Mesothelial cell of epicardium (in vitro differentiated cells): ENCODE measurements at regions not wholly inside any gene's neighbourhood (a gene's known extent, or its start where the extent isn't known, plus 50 kb on each side); places are given as distances from the start of the nearest gene placed in this dataset.

Experiments used
- DNase-seq, 2 experiments: peaks; one replicate each; pipeline ENCODE4 v3.0.0; 2021; ENCODE audit warnings: low spot score in 2 of 2; ENCODE audit not compliant: unreplicated experiment in 2 of 2
- H3K27ac Mint-ChIP-seq: 2 replicates; pipeline ENCODE4 v1.8.0; 2021; ENCODE audit warnings: mixed read lengths
- H3K27me3 Mint-ChIP-seq: 2 replicates; pipeline ENCODE4 v1.8.0; 2021; ENCODE audit warnings: low read depth, mixed read lengths
- H3K36me3 Mint-ChIP-seq: 2 replicates; pipeline ENCODE4 v1.8.0; 2021; ENCODE audit warnings: mixed read lengths
- H3K4me1 Mint-ChIP-seq: 2 replicates; pipeline ENCODE4 v1.8.0; 2021; ENCODE audit warnings: mixed read lengths
- H3K4me3 Mint-ChIP-seq: 2 replicates; pipeline ENCODE4 v1.8.0; 2021; ENCODE audit warnings: mild to moderate bottlenecking, moderate library complexity, mixed read lengths
- H3K9me3 Mint-ChIP-seq: 2 replicates; pipeline ENCODE4 v1.8.0; 2021; ENCODE audit warnings: mixed read lengths
- TF ChIP-seq, protein P1 (sequence below): fragments of 200-600 bp; sonication (generic); IDR thresholded peaks from one replicate; pipeline ENCODE4 v1.5.0; 2021; ENCODE audit warnings: antibody characterized with exemption; ENCODE audit not compliant: unreplicated experiment

DNA sequence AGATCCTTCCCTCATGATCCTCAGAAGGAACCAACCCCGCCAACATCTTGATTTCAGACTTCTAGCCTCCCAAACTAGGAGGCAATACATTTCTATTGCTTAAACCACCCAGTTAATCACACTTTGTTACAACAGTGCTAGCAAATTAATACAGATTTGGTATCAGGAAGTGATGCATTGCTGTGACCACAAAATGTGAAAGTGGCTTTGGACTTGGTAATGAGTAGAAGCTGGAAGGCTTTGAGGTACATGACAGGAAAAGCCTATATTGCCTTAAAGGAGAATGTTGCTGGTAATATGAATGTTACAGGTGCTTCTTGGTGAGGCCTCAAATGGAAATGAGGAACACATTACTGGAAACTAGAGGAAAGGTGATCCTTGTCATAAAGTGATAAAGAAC, 260.3 kb downstream of the SATB2 start:
- Mint-ChIP-seq H3K9me3 (no peaks in the 10 kb centered on the region), H3K27ac (no peak overlapping the region), H3K4me3 (no peak overlapping the region), H3K36me3 (no peaks in the 10 kb centered on the region), H3K4me1 (no peaks in the 10 kb centered on the region), H3K27me3 (peaks cover 2% of the 10 kb centered on the region)
- no peak for DNase-seq
- TF ChIP-seq, protein P1, sequence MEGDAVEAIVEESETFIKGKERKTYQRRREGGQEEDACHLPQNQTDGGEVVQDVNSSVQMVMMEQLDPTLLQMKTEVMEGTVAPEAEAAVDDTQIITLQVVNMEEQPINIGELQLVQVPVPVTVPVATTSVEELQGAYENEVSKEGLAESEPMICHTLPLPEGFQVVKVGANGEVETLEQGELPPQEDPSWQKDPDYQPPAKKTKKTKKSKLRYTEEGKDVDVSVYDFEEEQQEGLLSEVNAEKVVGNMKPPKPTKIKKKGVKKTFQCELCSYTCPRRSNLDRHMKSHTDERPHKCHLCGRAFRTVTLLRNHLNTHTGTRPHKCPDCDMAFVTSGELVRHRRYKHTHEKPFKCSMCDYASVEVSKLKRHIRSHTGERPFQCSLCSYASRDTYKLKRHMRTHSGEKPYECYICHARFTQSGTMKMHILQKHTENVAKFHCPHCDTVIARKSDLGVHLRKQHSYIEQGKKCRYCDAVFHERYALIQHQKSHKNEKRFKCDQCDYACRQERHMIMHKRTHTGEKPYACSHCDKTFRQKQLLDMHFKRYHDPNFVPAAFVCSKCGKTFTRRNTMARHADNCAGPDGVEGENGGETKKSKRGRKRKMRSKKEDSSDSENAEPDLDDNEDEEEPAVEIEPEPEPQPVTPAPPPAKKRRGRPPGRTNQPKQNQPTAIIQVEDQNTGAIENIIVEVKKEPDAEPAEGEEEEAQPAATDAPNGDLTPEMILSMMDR, result no peak

DNA sequence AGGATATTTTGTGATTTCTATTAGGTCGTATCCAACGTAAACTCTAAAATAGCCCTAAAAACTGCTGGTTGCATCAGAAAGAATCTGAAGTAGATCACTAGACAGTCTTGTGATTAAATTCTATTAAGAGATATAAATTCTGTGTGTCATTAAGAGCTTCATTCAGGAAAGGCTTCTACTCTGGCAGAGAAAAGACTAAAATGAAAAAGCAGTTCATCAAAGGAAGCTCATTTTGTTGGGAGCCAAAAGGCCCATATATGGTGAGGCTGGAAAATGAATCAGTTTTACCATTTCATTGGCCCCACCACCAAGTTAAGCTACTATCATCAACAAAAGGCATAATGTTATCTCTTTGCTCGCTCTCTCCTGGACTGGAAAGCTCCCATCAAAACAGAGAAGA, 261.1 kb downstream of the SATB2 start:
- no peaks in the 10 kb centered on the region for H3K36me3 Mint-ChIP-seq

DNA sequence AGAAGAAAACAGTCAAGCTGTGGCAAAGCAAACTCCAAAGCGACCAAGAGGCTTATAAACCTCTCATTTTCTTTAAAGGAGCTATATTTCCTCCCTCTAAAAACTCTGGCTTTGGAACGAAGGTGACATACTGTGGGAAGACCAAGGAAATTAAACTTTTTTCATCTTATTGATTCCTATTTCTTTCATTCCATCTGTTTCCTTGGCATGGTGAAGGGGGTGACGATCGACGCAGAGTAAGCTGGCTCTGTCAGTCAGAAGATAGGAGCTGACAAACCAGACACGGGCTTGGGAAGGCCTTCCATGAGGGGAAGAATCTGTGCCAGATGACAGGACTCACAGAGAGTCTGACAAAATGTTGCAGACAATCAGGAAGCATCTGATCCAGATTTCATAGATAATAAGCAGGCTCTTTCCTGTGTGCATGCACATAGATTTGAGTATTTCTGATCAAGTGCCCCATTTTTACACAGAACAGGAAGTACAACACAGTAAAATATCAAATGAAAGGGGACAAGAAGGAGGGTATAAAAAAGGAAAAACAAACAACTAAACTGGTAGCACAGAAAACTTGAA, 261.7 kb downstream of the SATB2 start:
- Mint-ChIP-seq H3K9me3 (no peaks in the 10 kb centered on the region), H3K27ac (no peak overlapping the region), H3K4me1 (no peaks in the 10 kb centered on the region), H3K4me3 (no peak overlapping the region), H3K27me3 (no peaks in the 10 kb centered on the region), H3K36me3 (no peaks in the 10 kb centered on the region)
- no peak for DNase-seq
- TF ChIP-seq, protein P1, result no peak

More for the DNA sequence above, 261.1 kb downstream of the SATB2 start:
- Mint-ChIP-seq H3K4me3 (no peak overlapping the region), H3K9me3 (no peaks in the 10 kb centered on the region), H3K27ac (no peak overlapping the region), H3K27me3 (no peaks in the 10 kb centered on the region), H3K4me1 (no peaks in the 10 kb centered on the region)
- DNase-seq, result no peak
- TF ChIP-seq, protein P1, result no peak

DNA sequence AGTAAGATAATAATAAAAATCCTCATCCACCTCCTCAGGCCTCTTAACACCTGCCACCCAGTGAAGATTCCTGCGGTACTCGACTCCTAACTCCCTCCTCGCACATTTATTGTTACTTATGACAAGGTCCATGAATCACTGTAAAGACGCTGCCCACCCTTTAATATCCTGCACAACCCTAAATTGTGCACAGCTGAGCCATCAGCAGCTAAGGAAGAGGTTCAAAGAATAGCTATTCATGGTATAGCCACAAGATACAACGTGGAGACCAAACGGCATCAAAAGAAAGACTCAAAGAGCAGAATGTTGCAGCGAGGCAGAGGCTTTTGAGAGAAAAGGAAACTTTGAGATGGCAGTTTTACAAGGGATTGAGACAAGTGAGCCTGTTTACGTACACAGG, 266.3 kb downstream of the SATB2 start:
- Mint-ChIP-seq H3K27ac (no peak overlapping the region), H3K4me1 (no peaks in the 10 kb centered on the region), H3K27me3 (peaks cover 2% of the 10 kb centered on the region), H3K36me3 (no peaks in the 10 kb centered on the region), H3K4me3 (no peak overlapping the region), H3K9me3 (no peaks in the 10 kb centered on the region)
- DNase-seq, result no peak
- TF ChIP-seq, protein P1, result no peak

DNA sequence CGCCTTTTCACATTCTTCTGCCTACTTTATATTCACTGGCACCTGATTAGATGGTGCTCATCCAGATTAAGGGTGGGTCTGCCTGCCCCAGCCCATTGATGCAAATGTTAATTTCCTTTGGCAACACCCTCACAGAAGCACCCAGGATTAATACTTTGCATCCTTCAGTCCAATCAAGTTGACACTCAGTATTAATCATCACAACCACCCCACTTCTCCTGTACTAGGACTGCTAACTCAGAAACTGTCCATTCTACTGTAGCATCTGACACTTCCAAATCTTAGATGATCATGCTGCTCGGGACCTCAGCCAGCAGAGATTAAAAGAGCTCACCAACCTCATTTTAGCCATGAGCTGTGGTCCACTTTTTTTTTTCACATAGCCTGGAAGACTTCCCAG, 268.5 kb downstream of the SATB2 start:
- Mint-ChIP-seq H3K27me3 (peaks cover 2% of the 10 kb centered on the region), H3K36me3 (no peaks in the 10 kb centered on the region)

More for the DNA sequence above, 268.5 kb downstream of the SATB2 start:
- TF ChIP-seq, protein P1, result no peak
- no peak for DNase-seq
- no peaks in the 10 kb centered on the region for H3K4me1 Mint-ChIP-seq
- H3K9me3 Mint-ChIP-seq, result no peaks in the 10 kb centered on the region
- no peak overlapping the region for H3K27ac Mint-ChIP-seq
- H3K4me3 Mint-ChIP-seq, result no peak overlapping the region
